ENCODE measurements at regions not wholly inside any gene's neighbourhood (a gene's known extent, or its start where the extent isn't known, plus 50 kb on each side); places are given as distances from the start of the nearest gene placed in this dataset.
"Not testable (repeated sequence)": the region's sequence is repeated elsewhere in the genome, so short reads cannot be mapped to it uniquely, and the experiment has no call there.

DNA sequence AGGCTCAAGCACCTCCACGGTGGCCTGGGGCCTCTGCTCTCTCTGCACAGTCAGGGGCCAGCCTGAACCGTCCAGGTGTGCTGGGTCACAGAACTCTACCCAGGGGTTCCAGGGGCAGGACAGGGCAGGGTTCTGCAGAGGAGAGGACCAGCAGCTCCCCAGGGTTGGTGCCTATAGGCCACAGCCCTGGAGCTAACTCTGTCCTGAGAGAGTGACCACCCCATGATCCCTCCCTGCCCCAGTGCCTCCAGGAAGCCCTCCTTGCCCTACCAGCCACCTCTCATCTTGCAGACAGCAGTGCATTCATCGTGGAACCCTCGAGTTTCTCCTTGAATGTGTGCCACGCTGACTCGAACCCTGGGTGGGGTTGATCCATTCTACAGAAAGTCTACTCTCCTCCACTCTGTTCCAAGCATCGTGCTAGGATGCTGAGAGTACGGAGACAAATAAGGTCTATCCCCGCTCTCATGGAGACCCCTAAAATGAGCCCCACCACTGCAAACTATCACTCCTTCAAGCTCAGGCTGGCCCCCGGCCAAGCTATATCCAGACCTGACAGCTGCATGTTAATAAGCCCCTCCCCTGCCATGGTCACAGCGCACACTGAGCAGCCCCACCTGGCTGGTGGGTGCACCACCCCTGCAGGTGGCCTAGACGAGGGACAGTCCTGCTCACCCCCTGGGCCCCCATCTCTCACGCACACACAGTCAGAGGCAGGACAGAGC is 138.1 kb upstream of the FOXD4L5 start:
- DNase-seq (ENCODE audit: low spot score); ATAC-seq: not testable (repeated sequence)

DNA sequence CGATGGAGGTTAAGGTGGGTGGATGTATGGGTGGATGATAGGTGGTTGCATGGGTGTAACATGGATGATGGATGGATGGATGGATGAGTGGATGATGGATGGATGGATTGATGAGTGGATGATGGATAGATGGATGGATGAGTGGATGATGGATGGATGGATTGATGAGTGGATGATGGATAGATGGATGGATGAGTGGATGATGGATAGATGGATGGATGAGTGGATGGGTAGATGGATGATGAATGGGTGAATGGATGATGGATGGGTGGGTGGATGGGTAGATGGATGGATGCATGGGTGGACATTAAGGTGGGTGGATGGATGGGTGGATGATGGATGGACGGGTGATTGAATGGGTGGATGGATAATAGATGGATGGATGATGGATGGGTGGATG is 136.5 kb upstream of the FOXD4L5 start:
- DNase-seq (ENCODE audit: low spot score); ATAC-seq: not testable (repeated sequence)

DNA sequence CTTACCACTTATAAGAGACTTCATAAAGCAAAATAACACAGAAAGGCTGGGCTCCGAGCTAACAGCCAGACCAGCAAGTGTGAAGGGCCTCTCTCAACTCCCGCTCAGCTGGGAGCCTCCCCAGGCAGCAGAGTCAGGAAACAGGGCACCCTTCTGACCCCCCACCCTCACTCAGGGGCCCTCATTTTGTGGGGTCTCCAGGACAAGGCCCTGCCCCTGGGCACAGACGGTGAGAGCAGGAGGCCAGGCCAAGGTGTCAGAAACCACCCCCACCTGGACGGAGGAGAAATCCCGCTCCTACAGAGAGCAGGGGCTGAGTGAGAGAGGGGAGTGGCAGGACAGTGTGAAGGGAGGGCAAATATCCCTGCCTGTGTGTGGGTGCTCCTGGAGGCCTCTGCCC is 135.8 kb upstream of the FOXD4L5 start:
- DNase-seq (ENCODE audit: low spot score): no peak
- no peak for ATAC-seq

DNA sequence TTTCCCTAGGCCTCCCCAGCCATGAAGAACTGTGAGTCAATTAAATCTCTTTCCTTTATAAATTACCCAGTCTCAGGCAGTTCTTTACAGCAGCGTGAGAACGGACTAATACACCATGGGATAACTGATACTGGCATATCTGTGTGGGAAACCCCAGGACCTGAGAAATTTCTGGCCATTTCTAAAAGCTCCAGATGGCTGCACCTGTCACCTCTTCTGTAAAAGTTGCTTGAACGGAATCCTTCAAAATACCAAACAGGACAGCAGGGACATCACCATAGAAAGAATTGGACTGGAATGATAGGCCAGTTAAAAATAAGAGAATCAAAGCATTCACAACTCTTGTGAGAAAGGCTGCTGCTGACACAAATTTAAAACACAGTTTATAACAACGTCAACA is 134.0 kb upstream of the FOXD4L5 start:
- not testable (repeated sequence) for DNase-seq (ENCODE audit: low spot score); ATAC-seq

DNA sequence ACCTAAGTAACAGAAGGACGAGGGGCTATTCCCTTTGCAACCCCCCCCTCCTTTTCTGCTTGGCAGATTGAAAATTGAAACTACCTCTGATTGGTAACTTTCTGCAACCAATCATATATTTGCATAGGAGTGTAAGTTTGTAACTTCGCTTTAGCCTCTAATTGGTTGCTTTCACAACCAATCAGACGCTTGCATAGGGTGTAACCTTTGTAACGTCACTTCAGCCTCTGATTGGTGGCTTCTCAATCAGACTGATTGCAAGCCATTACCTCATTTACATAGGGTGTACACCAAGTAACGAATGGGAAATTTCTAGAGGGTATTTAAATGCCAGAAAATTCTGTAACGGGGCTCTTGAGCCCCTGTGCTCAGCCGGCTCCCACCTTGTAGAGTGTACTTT is 131.9 kb upstream of the FOXD4L5 start:
- DNase-seq (ENCODE audit: low spot score); ATAC-seq: not testable (repeated sequence)

DNA sequence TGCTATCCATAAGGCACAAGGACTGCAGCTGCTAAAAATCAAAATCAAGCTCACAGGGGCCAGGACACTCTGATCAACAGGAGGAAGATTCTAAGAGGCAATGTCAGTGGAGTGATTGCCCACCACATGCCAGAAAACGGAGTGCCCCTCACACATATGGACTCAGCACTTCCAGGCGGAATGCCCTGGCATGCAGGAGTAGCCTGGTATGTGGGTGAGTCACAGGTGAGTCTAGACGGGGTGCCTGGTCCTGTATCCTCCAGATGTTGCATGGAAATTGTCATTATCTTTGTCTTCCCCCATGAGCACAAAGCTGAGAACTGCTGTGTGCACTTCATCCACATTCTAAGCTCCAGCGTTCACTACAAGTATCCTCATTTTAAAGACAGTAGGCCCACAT is 129.2 kb upstream of the FOXD4L5 start:
- not testable (repeated sequence) for DNase-seq (ENCODE audit: low spot score); ATAC-seq

DNA sequence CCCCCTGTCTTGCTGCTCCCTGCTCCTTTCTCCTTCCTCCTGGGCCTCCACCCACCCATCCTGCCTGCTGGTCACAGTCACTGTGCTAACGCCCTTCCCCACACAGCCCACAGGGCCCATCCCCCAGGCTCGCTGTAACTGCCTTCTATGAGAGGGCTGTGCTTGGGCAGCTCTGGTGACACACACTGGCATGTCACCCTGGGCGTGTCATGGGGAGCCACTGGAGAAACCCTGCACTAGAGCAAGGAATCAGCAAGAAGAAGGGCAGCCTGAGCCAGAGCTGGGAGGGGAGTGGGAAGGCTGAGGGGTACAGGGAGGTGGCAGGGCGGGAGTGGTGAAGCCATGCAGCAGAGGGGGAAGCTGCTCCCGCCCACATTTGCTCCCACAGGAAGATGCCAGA is 128.4 kb upstream of the FOXD4L5 start:
- not testable (repeated sequence) for DNase-seq (ENCODE audit: low spot score); ATAC-seq

DNA sequence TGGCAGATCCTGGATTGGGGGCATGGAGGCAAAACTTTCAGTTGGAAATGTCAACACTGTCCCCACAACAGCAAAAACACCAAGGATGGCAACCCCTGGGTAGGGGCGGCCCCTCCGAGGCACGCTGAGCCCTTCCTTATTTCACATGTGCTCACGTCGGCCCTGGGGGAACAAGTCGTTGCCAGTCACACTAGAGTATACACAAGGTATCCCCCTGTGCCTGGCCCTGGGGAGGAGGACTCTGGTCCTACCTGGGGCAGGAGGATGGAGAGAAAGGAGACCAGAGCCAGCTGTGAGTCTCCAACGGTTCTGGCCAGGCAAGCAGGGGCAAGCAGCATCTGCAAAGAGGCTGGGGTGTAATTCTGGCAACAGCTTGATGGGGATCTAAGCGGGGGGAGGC is 126.9 kb upstream of the FOXD4L5 start:
- no peak for ATAC-seq
- DNase-seq (ENCODE audit: low spot score): no peak

DNA sequence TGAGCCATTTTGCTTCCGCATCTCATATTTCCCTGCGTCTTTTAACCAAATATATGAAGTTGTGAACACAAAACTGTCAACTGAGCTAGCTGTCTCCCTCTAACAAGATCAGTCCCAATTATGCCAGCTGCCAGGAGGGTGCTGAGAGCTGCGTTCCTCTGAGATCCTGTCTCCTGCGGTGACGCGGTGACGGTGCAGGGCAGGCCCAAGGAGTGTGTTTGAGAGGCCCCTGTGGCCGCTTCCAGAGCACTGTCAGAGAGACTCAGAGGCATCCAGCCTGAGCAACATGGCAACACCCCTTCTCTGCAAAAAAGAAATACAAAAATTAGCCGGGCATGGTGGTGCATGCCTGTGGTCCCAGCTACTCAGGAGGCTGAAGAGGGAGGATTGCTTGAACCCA is 126.3 kb upstream of the FOXD4L5 start:
- ATAC-seq (no peak), DNase-seq (ENCODE audit: low spot score) (no peak)

DNA sequence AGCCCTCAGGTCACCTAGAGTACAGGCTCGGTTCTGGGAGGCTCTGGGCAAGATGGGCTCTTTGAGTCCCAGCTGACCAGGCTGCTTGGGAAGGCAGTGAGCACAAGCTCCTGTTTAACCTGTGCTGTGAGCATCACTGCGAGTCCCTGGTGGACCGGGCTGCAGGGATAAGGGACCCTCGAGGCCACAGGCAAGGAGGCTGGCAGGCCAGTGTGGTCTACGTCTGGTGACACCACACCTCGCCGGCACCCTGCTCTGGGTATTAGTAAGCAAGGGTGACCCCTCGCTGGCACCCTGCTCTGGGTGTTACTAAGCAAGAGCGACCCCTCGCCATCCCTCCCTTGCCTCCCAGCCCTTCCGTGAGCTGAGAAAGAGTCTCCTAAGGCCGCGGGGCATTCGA is 125.9 kb upstream of the FOXD4L5 start:
- ATAC-seq (no peak), DNase-seq (ENCODE audit: low spot score) (no peak)

DNA sequence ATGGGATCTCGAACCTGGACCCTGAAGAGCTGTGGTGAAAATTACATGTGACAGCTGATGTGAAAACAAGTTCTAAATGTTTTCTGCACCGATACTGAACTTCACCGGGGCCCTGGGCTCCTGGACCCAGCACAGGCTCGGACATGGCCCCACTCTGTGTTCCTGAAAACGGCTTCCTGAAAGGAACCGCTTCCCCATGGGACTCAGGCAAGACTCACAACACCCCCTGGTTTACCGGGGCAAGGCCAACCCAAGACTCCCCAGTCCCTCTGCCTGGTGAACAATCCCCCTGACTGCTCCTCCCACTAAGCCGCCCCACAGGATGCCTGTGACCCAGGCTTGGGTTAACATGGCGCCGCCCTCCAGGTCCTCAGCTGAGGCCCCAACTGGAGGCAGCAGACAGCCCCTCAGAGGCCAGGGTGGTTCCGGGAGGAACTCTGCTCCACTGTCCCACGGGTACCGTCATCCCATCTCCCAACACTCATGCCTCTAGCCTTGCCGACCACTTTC is 124.5 kb upstream of the FOXD4L5 start:
- no peak for DNase-seq (ENCODE audit: low spot score)
- ATAC-seq: no peak

DNA sequence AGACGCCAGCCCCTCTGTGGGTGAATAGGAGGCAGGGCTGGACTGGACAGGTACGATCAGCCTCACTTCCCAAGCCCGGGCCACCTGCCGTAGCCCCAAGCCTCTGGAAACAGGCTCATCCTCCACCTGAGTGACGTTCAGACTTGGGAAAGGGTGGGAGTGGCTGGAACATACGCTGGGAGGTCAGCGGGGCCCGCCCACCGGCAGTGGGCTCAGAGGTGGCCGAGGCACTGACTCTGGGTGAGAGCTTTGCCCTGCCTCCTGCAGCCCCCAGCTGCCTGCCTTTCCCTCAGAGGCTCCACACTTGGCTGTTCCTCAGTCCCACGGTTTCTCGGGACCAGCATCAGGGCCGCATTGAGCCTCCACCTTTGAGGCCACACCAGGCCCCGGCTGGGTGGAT is 123.8 kb upstream of the FOXD4L5 start:
- DNase-seq (ENCODE audit: low spot score): not testable (repeated sequence)

DNA sequence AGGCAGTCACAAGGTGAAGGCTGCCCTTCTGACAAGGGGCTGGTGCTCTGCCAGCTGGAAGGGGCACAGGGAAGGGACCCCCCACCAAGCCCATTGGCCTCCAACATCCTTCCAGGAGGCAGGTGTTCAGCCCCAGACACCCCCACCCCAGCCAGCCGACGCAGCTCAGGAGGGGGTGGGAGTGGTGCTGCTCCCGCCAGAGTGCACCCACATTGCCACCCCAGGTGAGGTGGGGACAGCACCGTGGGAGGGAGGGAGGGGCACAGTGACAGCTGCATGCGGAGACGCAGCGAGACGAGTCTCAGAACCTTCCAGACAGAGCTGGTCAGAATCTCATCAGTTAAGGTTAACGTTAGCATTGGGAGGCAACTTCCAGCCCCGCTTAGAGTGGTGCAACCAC is 121.6 kb upstream of the FOXD4L5 start:
- not testable (repeated sequence) for ATAC-seq; DNase-seq (ENCODE audit: low spot score)

More for the DNA sequence above, 123.8 kb upstream of the FOXD4L5 start:
- not testable (repeated sequence) for ATAC-seq

DNA sequence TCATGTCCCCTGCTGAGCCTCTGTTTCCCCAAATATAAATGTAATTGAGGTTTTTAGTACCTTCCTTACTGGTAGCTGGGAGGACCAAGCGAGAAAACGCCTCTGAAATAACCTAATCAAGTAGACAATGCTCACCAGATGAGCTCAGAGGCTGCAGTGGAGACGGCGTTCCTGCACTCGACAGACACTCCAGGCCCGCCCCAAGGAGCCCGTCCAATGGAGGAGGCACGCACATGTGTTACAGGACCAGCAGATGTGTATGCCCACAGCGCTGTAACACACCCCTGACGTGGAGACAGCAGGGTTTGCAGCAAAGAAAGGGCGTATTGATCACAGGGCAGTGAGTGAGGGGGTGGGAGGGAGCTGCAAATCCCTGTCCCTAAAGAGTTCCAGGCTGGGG is 120.8 kb upstream of the FOXD4L5 start:
- not testable (repeated sequence) for DNase-seq (ENCODE audit: low spot score); ATAC-seq

DNA sequence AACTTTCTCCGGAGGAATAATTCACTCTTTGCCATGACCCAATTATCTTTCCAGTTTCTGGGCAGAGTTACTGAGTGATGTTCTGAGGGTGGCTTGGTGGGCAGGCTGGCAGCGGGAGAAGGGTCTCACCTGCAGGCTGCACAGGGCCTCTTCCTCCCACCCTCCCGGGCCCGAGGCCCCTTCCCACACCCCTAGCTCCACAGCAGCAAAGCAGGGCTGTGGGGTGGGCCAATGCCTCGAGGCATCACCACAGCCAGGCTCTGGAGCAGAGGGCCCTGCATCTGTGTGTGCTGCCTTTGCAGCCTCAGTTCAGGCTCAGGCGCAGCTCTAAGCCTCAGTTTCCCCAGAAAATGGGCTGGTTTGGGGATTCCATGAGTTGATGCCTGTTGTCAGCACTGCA is 120.2 kb upstream of the FOXD4L5 start:
- ATAC-seq (no peak), DNase-seq (ENCODE audit: low spot score) (no peak)

DNA sequence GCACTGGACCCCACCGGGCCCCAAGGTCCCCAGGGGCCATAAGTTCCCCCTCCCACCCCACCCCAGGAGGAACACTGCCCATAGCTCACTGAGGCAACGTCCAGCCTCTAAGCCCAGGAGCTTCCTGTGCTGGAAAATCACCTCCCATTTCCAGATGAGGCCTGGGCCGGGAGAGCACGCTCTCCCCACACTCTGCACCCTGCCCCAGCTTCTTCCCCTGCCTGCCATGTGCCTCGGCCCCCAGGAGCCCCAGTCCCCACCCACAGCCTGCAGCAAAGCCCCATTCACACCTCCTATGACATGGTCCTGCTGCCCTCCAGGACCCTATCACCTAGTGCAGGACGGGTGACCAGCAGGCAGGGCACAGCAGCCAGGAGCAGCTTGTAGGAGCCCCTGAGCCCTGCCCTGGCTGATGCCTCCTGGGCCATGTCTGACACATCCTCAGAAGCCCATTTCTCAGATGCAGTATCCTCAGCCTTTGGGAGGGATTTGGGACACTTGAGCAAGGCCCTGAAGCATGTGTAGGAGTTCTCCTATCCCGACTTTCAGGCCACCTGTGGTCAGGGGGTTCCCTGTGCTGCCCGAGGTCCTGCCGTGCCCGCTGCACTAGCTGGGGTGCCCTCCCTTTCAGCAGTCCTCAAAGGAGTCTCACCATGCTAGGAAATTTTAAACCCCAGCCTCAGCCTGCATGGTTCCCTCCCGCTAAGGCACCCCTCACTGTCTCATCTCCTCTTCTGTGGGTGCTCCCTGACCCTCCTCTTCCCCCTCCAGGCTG is 119.4 kb upstream of the FOXD4L5 start:
- DNase-seq (ENCODE audit: low spot score) (no peak), ATAC-seq (no peak)

DNA sequence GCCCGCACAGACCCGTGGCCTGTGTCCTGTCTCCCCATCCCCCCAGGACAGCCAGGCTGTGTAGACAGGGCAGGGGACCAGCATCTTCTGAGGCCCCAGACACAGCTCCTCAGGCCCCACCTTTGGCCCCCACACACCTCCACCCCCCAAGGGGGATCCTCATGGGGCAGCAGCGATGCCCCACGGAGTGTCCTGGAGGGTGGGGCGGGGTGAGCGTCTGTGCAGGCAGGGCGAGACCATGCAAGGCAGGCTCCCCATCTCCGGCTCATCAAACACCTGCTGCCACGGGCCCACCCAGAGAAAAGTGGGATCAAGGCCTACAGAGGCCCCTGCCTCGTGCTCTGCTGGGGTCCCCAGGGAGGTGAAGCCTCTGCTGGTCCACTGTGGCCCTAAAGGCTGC is 118.7 kb upstream of the FOXD4L5 start:
- no peak for DNase-seq (ENCODE audit: low spot score)
- no peak for ATAC-seq

DNA sequence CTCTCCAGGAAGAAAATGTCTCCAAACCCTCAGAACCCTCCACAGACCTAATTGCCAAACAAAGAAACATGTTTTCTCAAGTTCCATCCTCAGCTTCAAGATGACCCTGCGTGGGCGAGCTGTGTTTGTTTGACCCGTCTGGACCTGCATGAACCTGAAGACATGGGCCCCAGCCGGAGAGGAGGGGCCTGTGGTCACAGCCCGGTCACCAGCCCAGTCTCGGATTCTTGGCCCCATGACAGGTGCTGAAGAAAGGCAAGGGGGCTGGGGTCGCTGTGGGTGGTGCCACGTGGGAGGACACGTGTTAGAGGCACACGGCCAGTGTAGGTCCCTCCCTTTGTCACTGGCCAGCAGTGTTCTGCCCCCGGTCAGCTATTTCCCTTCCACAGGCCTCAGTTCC is 118.1 kb upstream of the FOXD4L5 start:
- not testable (repeated sequence) for ATAC-seq; DNase-seq (ENCODE audit: low spot score)

DNA sequence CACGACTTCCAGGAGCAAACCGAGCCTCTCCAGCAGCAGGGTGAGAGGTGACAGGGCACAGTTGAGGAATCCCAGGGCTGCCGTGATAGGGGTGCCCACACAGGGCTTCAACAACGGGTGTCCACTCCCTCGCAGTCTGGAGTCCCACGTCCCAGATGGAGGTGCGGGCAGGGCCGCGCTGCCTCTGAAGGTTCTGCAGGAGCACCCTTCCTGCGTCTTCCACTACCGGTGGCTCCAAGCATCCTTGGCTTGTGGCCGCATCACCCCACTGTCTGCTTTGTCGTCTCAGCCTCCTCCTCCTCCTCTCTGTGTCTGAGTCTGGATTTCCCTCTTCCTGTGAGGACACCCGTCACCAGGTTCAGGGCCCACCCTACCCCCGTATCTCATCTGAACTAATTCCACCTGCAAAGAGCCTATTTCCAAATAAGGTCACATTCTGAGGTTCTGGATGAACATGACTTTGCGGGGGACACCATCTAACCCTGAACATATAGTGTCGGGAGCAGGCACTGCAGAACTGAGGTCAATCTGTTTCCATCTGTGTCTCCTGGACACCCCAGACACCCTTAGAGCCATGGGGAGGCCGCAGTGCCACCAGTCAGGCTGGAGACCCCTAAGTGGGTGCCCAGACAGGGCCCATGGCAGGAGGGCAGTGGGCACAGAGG is 117.3 kb upstream of the FOXD4L5 start:
- ATAC-seq; DNase-seq (ENCODE audit: low spot score): not testable (repeated sequence)

DNA sequence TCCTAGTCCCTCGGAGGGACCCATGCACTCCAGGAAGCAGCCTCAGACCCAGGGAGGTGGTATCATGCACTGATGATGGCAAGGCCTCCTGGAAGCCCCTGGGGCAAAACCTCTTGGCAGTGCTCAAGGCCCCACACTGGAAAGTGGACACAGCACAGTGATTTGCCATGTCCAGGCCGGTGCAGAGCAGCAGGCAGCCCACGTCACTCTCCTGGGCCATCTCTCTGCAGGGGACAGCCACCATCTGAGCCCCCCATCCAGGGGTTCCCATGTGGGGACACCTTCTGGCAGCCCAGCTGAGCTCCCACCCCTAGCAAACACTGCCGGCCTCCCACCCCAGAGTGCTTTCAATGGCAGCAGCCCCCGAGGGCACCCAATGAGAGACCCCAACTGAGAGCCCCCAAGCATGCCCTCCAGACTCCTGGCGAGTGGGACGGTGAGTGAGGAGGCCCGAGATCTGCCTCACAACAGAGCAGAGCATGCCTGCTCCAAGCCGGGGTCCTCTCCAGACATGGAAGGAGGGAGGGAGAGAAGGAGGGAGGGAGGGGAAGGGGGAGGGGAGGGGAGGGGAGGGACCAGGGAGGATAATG is 116.5 kb upstream of the FOXD4L5 start:
- ATAC-seq: not testable (repeated sequence)

DNA sequence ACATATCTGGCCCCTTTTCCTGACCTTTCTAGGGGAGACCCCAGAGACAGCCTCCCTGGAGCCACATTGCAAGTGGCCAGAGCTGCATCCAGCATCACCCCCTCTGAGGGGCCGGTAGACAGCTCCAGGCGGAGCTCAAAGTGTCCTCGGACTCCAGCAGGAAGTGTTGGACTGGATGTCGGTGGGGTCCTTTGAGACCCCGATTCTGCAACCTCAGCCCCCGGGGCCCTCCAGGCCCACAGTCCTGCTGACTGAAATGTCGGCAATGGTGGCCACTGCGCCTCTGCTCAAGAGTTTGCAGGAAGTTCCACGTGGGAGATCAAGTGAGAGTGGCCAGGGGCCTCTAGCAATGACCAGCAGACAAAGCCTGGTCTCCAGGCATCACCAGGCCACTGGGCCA is 115.9 kb upstream of the FOXD4L5 start:
- ATAC-seq (no peak), DNase-seq (ENCODE audit: low spot score) (peak; percentile 18)

More for the DNA sequence above, 116.5 kb upstream of the FOXD4L5 start:
- not testable (repeated sequence) for DNase-seq (ENCODE audit: low spot score)

All from left lobe of liver (tissue), 2 donors.